ENCODE measurements at regions not wholly inside any gene's neighbourhood (a gene's known extent, or its start where the extent isn't known, plus 50 kb on each side); places are given as distances from the start of the nearest gene placed in this dataset.

DNA sequence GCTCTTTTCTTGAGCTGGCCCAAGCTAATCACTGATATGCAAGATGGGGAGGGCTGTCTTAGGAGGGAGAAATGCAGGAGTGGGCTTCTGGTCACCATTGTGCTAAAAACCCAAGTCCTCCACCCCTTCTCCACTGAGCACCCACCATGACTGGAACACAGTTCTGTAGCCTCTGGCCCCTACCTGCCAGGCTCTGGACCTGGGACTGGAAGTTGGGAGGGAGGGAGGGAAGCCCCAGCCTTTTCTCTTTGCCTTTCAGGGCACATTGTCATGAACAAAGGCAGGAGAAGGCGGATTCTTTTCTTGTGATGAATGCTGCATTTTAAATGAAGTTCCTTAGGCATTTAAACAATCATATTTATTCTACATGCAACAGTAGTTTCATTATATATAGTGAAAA is 559.1 kb upstream of the TRPC7 start:
- no peak overlapping the region for H3K9ac ChIP-seq
- no peak overlapping the region for H2AFZ ChIP-seq (ENCODE audit: low read depth)
- H4K20me1 ChIP-seq (ENCODE audit: insufficient read depth): no peaks in the 10 kb centered on the region
- CTCF ChIA-PET: no interaction called here
- TF ChIP-seq, protein P1, sequence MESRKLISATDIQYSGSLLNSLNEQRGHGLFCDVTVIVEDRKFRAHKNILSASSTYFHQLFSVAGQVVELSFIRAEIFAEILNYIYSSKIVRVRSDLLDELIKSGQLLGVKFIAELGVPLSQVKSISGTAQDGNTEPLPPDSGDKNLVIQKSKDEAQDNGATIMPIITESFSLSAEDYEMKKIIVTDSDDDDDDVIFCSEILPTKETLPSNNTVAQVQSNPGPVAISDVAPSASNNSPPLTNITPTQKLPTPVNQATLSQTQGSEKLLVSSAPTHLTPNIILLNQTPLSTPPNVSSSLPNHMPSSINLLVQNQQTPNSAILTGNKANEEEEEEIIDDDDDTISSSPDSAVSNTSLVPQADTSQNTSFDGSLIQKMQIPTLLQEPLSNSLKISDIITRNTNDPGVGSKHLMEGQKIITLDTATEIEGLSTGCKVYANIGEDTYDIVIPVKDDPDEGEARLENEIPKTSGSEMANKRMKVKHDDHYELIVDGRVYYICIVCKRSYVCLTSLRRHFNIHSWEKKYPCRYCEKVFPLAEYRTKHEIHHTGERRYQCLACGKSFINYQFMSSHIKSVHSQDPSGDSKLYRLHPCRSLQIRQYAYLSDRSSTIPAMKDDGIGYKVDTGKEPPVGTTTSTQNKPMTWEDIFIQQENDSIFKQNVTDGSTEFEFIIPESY (IDR thresholded peaks at IDR 0.05; ENCODE audit: borderline replicate concordance, low read depth): no peak
- TF ChIP-seq EZH2phosphoT487 (IDR thresholded peaks at IDR 0.05; ENCODE audit: borderline replicate concordance, low read depth) (no peak), RXRA (IDR thresholded peaks at IDR 0.05; ENCODE audit: borderline replicate concordance, low read depth) (no peak), FOXM1 (IDR thresholded peaks at IDR 0.05; ENCODE audit: low read depth) (no peak), TAF1 (IDR thresholded peaks at IDR 0.05; ENCODE audit: borderline replicate concordance, low read depth, low read length) (no peak), EP300 (IDR thresholded peaks at IDR 0.05; ENCODE audit: borderline replicate concordance in 1 of 2, low read depth in 1 of 2, low read length in 1 of 2) (no peak), FOSL2 (IDR thresholded peaks at IDR 0.05; ENCODE audit: borderline replicate concordance, low read depth) (no peak), NFIC (IDR thresholded peaks at IDR 0.05; ENCODE audit: borderline replicate concordance) (no peak), MXI1 (IDR thresholded peaks at IDR 0.05; ENCODE audit: low read depth, low read length) (no peak), FOXJ3 (CRISPR knock-in tag; IDR thresholded peaks at IDR 0.05) (no peak), ELF1 (IDR thresholded peaks at IDR 0.05) (no peak), YY1 (IDR thresholded peaks at IDR 0.05; ENCODE audit: low read depth) (no peak), GATA2 (CRISPR knock-in tag; IDR thresholded peaks at IDR 0.05) (no peak), TEAD4 (IDR thresholded peaks at IDR 0.05; ENCODE audit: borderline replicate concordance, insufficient read depth) (no peak), RCOR1 (IDR thresholded peaks at IDR 0.05; ENCODE audit: low read length) (no peak), SIN3A (IDR thresholded peaks at IDR 0.05; ENCODE audit: borderline replicate concordance, low read depth, low read length) (no peak)
- TF ChIP-seq, protein P2, sequence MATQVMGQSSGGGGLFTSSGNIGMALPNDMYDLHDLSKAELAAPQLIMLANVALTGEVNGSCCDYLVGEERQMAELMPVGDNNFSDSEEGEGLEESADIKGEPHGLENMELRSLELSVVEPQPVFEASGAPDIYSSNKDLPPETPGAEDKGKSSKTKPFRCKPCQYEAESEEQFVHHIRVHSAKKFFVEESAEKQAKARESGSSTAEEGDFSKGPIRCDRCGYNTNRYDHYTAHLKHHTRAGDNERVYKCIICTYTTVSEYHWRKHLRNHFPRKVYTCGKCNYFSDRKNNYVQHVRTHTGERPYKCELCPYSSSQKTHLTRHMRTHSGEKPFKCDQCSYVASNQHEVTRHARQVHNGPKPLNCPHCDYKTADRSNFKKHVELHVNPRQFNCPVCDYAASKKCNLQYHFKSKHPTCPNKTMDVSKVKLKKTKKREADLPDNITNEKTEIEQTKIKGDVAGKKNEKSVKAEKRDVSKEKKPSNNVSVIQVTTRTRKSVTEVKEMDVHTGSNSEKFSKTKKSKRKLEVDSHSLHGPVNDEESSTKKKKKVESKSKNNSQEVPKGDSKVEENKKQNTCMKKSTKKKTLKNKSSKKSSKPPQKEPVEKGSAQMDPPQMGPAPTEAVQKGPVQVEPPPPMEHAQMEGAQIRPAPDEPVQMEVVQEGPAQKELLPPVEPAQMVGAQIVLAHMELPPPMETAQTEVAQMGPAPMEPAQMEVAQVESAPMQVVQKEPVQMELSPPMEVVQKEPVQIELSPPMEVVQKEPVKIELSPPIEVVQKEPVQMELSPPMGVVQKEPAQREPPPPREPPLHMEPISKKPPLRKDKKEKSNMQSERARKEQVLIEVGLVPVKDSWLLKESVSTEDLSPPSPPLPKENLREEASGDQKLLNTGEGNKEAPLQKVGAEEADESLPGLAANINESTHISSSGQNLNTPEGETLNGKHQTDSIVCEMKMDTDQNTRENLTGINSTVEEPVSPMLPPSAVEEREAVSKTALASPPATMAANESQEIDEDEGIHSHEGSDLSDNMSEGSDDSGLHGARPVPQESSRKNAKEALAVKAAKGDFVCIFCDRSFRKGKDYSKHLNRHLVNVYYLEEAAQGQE (IDR thresholded peaks at IDR 0.05; ENCODE audit: low read depth, low read length): no peak
- no peaks in the 10 kb centered on the region for H3K9me2 ChIP-seq
- H3F3A ChIP-seq (replicated peaks; ENCODE audit: insufficient read depth): no peaks in the 10 kb centered on the region
- POLR2A ChIA-PET: no interaction called here
- 13% methylated on average over 1 of the region's 1 CpG for WGBS (ENCODE audit: low lambda C conversion rate)
- H3K4me2 ChIP-seq: no peak overlapping the region
- no peak overlapping the region for H3K27ac ChIP-seq (ENCODE audit: low read depth in 2 of 2, low read length in 1 of 2)
- H3K79me2 ChIP-seq (ENCODE audit: insufficient read depth): no peaks in the 10 kb centered on the region
- no peak overlapping the region for H3K4me3 ChIP-seq (ENCODE audit: low read depth in 2 of 2, low read length in 1 of 2)
- DNase-seq: no peak
- no peaks in the 10 kb centered on the region for H3K36me3 ChIP-seq (replicated peaks in 1 of 2; ENCODE audit: control insufficient read depth in 1 of 2, insufficient read depth in 2 of 2, low read length in 1 of 2)
- no peaks in the 10 kb centered on the region for H3K4me1 ChIP-seq (ENCODE audit: control insufficient read depth in 1 of 2, insufficient read depth in 2 of 2, low read depth in 1 of 2, low read length in 1 of 2)
- no peaks in the 10 kb centered on the region for H3K9me3 ChIP-seq
- H3K27me3 ChIP-seq (ENCODE audit: insufficient read depth): no peaks in the 10 kb centered on the region

Measured in SK-N-SH (cell line).